WTC11 (cell line): ENCODE measurements at regions not wholly inside any gene's neighbourhood (a gene's known extent, or its start where the extent isn't known, plus 50 kb on each side); places are given as distances from the start of the nearest gene placed in this dataset.

Experiments used
- ZNF121 ChIP-seq: sonication (generic); formaldehyde crosslinking; IDR thresholded peaks from 2 replicates; pipeline ENCODE4 v1.8.0; 2023; ENCODE audit warnings: missing genetic modification reagents
- TF ChIP-seq, protein P1 (sequence below): sonication (generic); formaldehyde crosslinking; IDR thresholded peaks from 2 replicates; pipeline ENCODE4 v1.8.1; 2022; ENCODE audit warnings: mild to moderate bottlenecking, missing genetic modification reagents, moderate library complexity, borderline replicate concordance

- TF ChIP-seq, protein P1, sequence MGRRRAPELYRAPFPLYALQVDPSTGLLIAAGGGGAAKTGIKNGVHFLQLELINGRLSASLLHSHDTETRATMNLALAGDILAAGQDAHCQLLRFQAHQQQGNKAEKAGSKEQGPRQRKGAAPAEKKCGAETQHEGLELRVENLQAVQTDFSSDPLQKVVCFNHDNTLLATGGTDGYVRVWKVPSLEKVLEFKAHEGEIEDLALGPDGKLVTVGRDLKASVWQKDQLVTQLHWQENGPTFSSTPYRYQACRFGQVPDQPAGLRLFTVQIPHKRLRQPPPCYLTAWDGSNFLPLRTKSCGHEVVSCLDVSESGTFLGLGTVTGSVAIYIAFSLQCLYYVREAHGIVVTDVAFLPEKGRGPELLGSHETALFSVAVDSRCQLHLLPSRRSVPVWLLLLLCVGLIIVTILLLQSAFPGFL (CRISPR knock-in tag) = no peak
- no peak for TF ChIP-seq ZNF121 (CRISPR knock-in tag)
Observed at GRCh38 chr22:47919893-47920292, 1157.4 kb downstream of the TBC1D22A start.
